Heart right ventricle (tissue), 16 donors: ENCODE measurements at regions not wholly inside any gene's neighbourhood (a gene's known extent, or its start where the extent isn't known, plus 50 kb on each side); places are given as distances from the start of the nearest gene placed in this dataset.
"Not testable (repeated sequence)": the region's sequence is repeated elsewhere in the genome, so short reads cannot be mapped to it uniquely, and the experiment has no call there.

ENCODE experiments used
- ATAC-seq, 8 donors: fragments of 200-7000 bp; cut with Tn5 transposase; one replicate each; pipeline ENCODE4 v1.9.1; 2020; ENCODE audit warnings: mild to moderate bottlenecking in 8 of 8, moderate library complexity in 8 of 8, moderate number of reproducible peaks in 1 of 8
- DNase-seq, 2 donors: peaks; one replicate each; pipeline ENCODE4 v3.0.0-alpha.2; 2020
- H3K27ac ChIP-seq, 10 donors: fragments of 200-600 bp; sonication (generic) in 2 of 10; one replicate each; pipeline versions ENCODE4 v1.5.0 to v1.8.0; 2020 to 2022; ENCODE audit warnings: mild to moderate bottlenecking in 3 of 10
- H3K27me3 ChIP-seq, 7 donors: fragments of 200-600 bp; one replicate each; pipeline ENCODE4 v1.8.0; 2021 to 2022; ENCODE audit warnings: mild to moderate bottlenecking in 2 of 7
- H3K36me3 ChIP-seq, 9 donors: fragments of 200-600 bp; sonication (generic) in 1 of 9; one replicate each; pipeline versions ENCODE4 v1.5.0 to v1.8.0; 2020 to 2022; ENCODE audit warnings: mild to moderate bottlenecking in 2 of 9
- H3K4me1 ChIP-seq, 9 donors: fragments of 200-600 bp; sonication (generic) in 1 of 9; one replicate each; pipeline versions ENCODE4 v1.5.0 to v1.8.0; 2020 to 2022; ENCODE audit warnings: mild to moderate bottlenecking in 4 of 9
- H3K4me3 ChIP-seq, 10 donors: fragments of 200-600 bp; sonication (generic) in 2 of 10; one replicate each; pipeline versions ENCODE4 v1.5.0 to v1.8.0; 2020 to 2022; ENCODE audit warnings: mild to moderate bottlenecking in 7 of 10, moderate library complexity in 2 of 10
- H3K9me3 ChIP-seq, 11 donors: fragments of 200-600 bp in 10 of 11; sonication (generic) in 2 of 11; one replicate each; pipeline versions ENCODE4 v1.5.0 to v1.8.0; 2013 to 2022; ENCODE audit warnings: mild to moderate bottlenecking in 2 of 11, control low read depth in 1 of 11, moderate library complexity in 1 of 11
- CTCF ChIP-seq, 9 donors: fragments of 200-600 bp; sonication (generic) in 2 of 9; IDR thresholded peaks; one replicate each; pipeline versions ENCODE4 v1.5.0 to v1.8.0; 2021 to 2022; ENCODE audit warnings: antibody characterized with exemption in 9 of 9, mild to moderate bottlenecking in 5 of 9, moderate library complexity in 1 of 9
- WGBS, 2 donors: extraction: QIAGEN DNeasy Blood & Tissue Kit; methylation state at CpG; one replicate each; pipeline ENCODE4 v1.1.7; 2013; ENCODE audit warnings: inconsistent platforms in 1 of 2; 5-methylcytosine and 5-hydroxymethylcytosine counted together
- intact Hi-C, 10 donors: fragments of 100-400 bp; cut with DNase I; formaldehyde crosslinking; loops; one replicate each; pipeline versions ENCODE4 v1.11.1 to v1.14.2; 2022
- donor health status: Arrhythmogenic right ventricular cardiomyopathy.
- donor health status: ischemic (EF 13 %, LVEDD 7.1; RV severe dilation, severe dysfunction).
- donor health status: healthy with polysubstance abuse.
- donor health status: DM: no; HTN: yes; CAD: no.
- donor health status: DM: no; HTN: no; CAD: no.
- donor health status: ischemic (EF 25% LVEDD 6.9; RV normal size, moderate dysfunction).
- donor health status: ischemic (EF 25% LVEDD 5.7; RV mildly dilated, moderate dysfunction).
- donor health status: healthy.
- donor health status: DM: yes; HTN: yes; CAD: no.
- donor health status: Ischemic cardiomyopathy.
- donor health status: ischemic (EF 35%, LVEDD 5.7; RV mildly dilated, moderate dysfunction).
- donor health status: nonischemic (EF 11% LVEDD 7.7; RV severe dilation, severe dysfunction).
- donor health status: DM: yes; HTN: yes; CAD: no.
- donor health status: PGD.
- donor health status: ischemic (EF 29% LVEDD 5.4; RV normal size, mild dysfunction).
- donor health status: nonischemic (EF 23%, LVEDD 6.1; RV moderate dilation, normal function).

- H3K27ac ChIP-seq: no peak overlapping the region
- WGBS, 2 donors: 82 to 88% methylated on average over 2 of the region's 2 CpGs
- no peak for TF ChIP-seq CTCF (IDR thresholded peaks at IDR 0.05)
- ATAC-seq: no peak
- H3K4me1 ChIP-seq: no peaks in the 10 kb centered on the region
- intact Hi-C loops: no loop called here
- DNase-seq: no peak
- peaks cover 0 to 7% (median 0%) of the 10 kb centered on the region in 11 donors for H3K9me3 ChIP-seq
- H3K36me3 ChIP-seq: no peaks in the 10 kb centered on the region
- H3K4me3 ChIP-seq: no peak overlapping the region
- H3K27me3 ChIP-seq: no peaks in the 10 kb centered on the region
Observed at GRCh38 chr13:63774133-63774532, 2358.5 kb upstream of the PCDH20 start.

DNA sequence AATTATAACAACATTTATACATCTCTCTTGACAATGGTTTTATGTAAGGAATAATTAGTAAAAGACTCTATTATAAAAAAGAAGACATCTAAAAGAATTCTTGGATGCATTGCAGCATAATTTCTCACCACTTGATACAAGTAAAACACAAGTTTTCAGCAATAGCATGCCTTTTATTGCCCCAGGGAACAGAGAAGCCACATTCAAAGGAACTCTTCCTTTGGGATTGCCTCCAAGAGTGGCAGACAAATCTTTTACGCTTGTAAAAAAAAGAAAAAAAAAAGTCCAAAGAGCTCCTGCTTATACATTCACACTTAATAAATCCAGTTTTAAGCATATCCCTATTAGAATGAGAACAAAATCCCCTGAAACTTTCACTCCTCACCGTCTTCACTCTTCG, 2357.8 kb upstream of the PCDH20 start:
- no peaks in the 10 kb centered on the region for H3K4me1 ChIP-seq
- no peak overlapping the region for H3K27ac ChIP-seq
- no peak overlapping the region for H3K4me3 ChIP-seq
- ATAC-seq (no peak), DNase-seq (no peak)
- H3K27me3 ChIP-seq: no peaks in the 10 kb centered on the region
- TF ChIP-seq CTCF (IDR thresholded peaks at IDR 0.05): no peak
- WGBS, 2 donors: 82 to 83% methylated on average over 3 of the region's 3 CpGs
- intact Hi-C loops: no loop called here
- H3K36me3 ChIP-seq: no peaks in the 10 kb centered on the region
- H3K9me3 ChIP-seq: peaks cover 0 to under 1% (median 0%) of the 10 kb centered on the region in 11 donors

- H3K27ac ChIP-seq, DNase-seq, H3K9me3 ChIP-seq, ATAC-seq, H3K4me3 ChIP-seq, intact Hi-C loops, H3K27me3 ChIP-seq, H3K36me3 ChIP-seq, H3K4me1 ChIP-seq: not testable (repeated sequence)
- WGBS, 2 donors: 80 to 98% methylated on average over 4 of the region's 5 CpGs
Observed at GRCh38 chr13:63757683-63758082, 2342.0 kb upstream of the PCDH20 start.

- H3K9me3 ChIP-seq, intact Hi-C loops, ATAC-seq, H3K27ac ChIP-seq, DNase-seq, H3K4me1 ChIP-seq, H3K36me3 ChIP-seq, H3K4me3 ChIP-seq, H3K27me3 ChIP-seq: not testable (repeated sequence)
- no CpG with 5 or more reads among the region's 2 CpGs for WGBS, 2 donors
Observed at GRCh38 chr13:63749857-63750256, 2334.2 kb upstream of the PCDH20 start.

- H3K27ac ChIP-seq, DNase-seq, H3K4me3 ChIP-seq, ATAC-seq, H3K4me1 ChIP-seq, H3K36me3 ChIP-seq, H3K27me3 ChIP-seq, intact Hi-C loops: not testable (repeated sequence)
- peaks cover 0 to 21% (median 0%) of the 10 kb centered on the region in 11 donors for H3K9me3 ChIP-seq
- WGBS, 2 donors: 95 to 98% methylated on average over 19 of the region's 19 CpGs
Observed at GRCh38 chr13:63741814-63742101, 2326.1 kb upstream of the PCDH20 start.

DNA sequence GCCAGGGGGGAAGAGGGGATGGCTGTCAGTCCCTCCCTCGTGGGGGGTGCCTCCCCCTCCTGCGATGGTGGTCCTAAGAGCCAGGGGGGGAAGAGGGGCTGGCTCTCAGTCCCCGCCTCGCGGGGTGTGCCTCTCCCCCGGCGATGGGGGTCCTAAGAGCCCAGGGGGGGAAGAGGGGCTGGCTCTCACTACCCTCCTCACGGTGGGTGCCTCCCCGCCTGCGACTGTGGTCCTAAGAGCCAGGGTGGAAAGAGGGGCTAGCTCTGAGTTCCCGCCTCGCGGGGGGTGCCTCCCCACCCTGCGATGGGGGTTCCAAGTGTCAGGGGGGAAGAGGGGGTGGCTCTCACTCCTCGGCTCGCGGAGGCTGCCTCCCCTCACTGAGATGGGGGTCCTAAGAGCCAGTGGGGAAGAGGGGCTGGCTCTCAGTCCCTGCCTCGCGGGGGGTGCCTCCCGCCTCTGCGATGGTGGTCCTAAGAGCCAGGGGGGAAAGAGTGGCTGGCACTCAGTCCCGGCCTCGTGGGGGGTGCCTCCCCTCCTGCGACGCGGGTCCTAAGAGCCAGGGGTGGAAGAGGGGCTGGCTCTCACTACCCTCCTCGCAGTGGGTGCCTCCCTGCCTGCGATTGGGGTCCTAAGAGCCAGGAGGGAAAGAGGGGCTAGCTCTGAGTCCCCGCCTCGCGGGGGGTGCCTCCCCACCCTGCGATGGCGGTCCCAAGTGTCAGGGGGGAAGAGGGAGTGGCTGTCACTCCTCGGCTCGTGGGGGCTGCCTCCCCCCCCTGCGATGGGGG, 2325.6 kb upstream of the PCDH20 start:
- no peak overlapping the region for H3K4me3 ChIP-seq
- H3K27me3 ChIP-seq: no peaks in the 10 kb centered on the region
- no peaks in the 10 kb centered on the region for H3K4me1 ChIP-seq
- ATAC-seq (no peak), DNase-seq (no peak)
- TF ChIP-seq CTCF (IDR thresholded peaks at IDR 0.05): no peak
- WGBS, 2 donors: 94 to 96% methylated on average over 30 to 36 of the region's 36 CpGs
- H3K9me3 ChIP-seq: peaks cover 0 to 23% (median 0%) of the 10 kb centered on the region in 11 donors
- no peak overlapping the region for H3K27ac ChIP-seq
- no peaks in the 10 kb centered on the region for H3K36me3 ChIP-seq
- intact Hi-C loops: no loop called here

- peaks cover 0 to 23% (median 0%) of the 10 kb centered on the region in 11 donors for H3K9me3 ChIP-seq
- ATAC-seq, intact Hi-C loops, DNase-seq, H3K36me3 ChIP-seq, H3K4me3 ChIP-seq, H3K27ac ChIP-seq, H3K4me1 ChIP-seq, H3K27me3 ChIP-seq: not testable (repeated sequence)
- WGBS, 2 donors: 95 to 97% methylated on average over 23 of the region's 23 CpGs
Observed at GRCh38 chr13:63739112-63739735, 2323.6 kb upstream of the PCDH20 start.
